ENCODE measurements at regions not wholly inside any gene's neighbourhood (a gene's known extent, or its start where the extent isn't known, plus 50 kb on each side); places are given as distances from the start of the nearest gene placed in this dataset.
"Not testable (repeated sequence)": the region's sequence is repeated elsewhere in the genome, so short reads cannot be mapped to it uniquely, and the experiment has no call there.

DNA sequence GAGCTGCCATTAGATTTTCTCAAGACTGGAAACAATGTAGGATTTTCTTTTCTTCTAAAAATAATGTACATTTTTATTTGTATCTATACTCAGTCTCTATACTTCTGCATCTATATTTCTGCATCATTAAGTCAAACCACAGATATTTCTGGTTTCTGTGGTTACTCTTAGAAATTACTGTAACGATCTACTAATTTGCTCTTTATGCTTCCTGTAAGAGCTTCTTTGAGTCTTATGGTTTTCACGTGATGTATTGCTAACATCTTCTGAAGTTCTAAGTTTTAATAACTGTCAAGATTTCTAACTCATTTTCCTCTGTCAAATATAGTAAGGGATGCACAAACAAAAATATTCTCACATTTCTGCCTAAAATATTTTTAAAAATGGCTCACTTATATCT, 1144.5 kb downstream of the HACE1 start:
- TF ChIP-seq, protein P1, sequence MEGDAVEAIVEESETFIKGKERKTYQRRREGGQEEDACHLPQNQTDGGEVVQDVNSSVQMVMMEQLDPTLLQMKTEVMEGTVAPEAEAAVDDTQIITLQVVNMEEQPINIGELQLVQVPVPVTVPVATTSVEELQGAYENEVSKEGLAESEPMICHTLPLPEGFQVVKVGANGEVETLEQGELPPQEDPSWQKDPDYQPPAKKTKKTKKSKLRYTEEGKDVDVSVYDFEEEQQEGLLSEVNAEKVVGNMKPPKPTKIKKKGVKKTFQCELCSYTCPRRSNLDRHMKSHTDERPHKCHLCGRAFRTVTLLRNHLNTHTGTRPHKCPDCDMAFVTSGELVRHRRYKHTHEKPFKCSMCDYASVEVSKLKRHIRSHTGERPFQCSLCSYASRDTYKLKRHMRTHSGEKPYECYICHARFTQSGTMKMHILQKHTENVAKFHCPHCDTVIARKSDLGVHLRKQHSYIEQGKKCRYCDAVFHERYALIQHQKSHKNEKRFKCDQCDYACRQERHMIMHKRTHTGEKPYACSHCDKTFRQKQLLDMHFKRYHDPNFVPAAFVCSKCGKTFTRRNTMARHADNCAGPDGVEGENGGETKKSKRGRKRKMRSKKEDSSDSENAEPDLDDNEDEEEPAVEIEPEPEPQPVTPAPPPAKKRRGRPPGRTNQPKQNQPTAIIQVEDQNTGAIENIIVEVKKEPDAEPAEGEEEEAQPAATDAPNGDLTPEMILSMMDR (IDR thresholded peaks at IDR 0.05; ENCODE audit: extremely low read depth, missing control alignments) = no peak
- no peak for DNase-seq (ENCODE audit: low spot score)

GRCh38 chr6:103709236-103709635, 1150.5 kb downstream of the HACE1 start:
- not testable (repeated sequence) for DNase-seq (ENCODE audit: low spot score)

DNA sequence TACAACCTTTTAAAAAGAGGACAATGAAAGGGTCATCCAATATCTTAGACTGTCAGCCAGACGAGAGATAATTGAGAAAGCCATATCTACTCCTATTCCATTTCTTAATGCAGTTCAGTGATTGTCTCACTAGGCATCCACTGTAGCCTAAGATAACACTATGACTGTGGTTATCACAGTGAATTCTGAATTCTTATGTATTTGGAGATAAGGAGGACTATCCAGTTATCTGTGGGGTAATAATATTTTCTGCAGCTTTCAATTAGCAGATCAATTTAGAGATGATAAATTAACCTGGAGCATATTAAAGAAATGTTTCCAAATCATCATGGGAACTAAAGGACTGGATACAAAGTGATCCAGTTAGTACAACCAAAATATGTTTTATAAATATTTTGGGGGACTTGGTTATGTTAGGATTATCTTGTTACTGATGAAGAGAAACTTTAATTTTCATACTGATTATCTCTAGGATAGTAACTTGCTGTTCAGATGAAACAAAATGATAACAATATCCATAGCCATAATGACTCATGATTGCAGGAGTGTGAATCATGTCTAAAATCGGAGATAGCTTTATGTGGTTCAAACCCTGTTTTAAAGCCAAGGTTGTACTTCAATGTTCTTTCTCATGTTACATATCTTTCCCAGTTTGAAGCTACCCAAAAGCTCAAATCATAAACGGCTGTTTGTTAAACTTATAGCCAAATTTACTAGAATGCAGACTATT, 1152.0 kb downstream of the HACE1 start:
- TF ChIP-seq, protein P1 (IDR thresholded peaks at IDR 0.05; ENCODE audit: extremely low read depth, missing control alignments) = no peak
- DNase-seq (ENCODE audit: low spot score) = no peak

- TF ChIP-seq, protein P1 (IDR thresholded peaks at IDR 0.05; ENCODE audit: extremely low read depth, missing control alignments) = no peak
- no peak for DNase-seq (ENCODE audit: low spot score)
Measured at GRCh38 chr6:103699769-103700168, 1160.0 kb downstream of the HACE1 start.

DNA sequence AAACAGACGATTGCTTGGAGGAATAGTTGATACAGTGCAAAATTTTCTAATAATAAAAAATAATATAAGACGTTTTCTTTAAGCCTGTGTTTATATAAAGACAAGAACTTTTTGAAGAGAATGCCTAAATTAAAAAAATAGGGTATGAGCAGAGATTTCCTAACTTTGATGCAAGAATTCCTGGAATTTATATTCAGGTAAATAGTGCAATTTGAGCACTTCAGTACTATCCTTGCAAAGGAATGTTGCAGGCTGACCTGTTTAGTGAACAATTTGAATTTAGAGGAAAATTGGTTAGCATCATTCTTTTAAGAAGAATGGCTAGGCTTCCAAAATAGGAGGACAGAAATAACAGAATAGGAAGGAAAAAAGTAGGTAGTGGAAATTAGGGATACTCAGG, 1172.3 kb downstream of the HACE1 start:
- DNase-seq (ENCODE audit: low spot score) = no peak
- TF ChIP-seq, protein P1 (IDR thresholded peaks at IDR 0.05; ENCODE audit: extremely low read depth, missing control alignments) = no peak

DNA sequence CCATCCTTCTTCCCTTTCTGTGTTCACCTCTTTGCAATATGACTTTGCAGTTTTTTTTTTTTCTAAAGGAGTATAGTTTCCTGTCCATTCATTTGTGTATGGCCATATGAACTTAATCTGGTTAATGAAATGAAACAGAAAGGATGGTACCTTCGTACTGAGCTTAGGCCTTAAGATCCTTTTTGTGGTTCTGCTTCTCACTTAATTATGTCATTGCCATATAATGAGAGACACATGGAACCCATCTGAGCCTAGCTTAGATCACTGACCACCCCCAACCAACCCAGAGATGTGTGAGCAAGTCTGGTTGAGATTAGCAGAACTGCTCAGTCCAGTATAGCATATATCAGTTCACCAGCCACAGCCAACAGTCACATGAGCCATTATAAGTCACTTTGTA, 1179.6 kb downstream of the HACE1 start:
- TF ChIP-seq, protein P1 (IDR thresholded peaks at IDR 0.05; ENCODE audit: extremely low read depth, missing control alignments) = no peak
- no peak for DNase-seq (ENCODE audit: low spot score)

- no peak for DNase-seq (ENCODE audit: low spot score)
- TF ChIP-seq, protein P1 (IDR thresholded peaks at IDR 0.05; ENCODE audit: extremely low read depth, missing control alignments) = no peak
Measured at GRCh38 chr6:103677290-103677689, 1182.4 kb downstream of the HACE1 start.

DNA sequence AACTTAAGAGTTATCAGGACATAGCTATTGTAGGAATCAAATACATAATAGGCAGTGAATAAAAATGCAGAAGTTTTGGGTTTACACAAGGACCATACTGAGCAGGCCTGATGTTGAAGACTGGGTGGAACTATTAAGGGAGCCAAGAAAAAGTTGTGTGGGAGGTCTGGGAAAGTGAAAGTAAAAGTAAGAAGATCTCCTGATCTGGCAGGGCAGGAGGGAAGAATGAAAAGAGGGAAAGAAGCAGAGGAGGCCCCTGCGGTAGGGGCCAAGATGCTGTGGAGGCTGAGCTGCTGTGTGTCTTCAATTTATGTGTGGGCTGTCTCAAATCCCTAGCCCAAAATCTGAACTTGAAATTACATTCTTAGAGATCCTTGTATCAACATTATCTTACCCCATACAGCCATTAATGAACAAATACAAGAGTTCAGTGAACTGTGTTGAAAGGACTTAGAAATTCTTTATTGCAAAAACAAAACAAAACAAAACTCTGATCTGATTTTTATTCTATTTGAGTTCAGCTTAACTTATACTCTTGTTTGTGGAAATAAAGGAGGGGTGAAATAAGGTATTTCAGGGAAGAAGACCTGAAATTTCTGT, 1183.8 kb downstream of the HACE1 start:
- no peak for DNase-seq (ENCODE audit: low spot score)
- TF ChIP-seq, protein P1 (IDR thresholded peaks at IDR 0.05; ENCODE audit: extremely low read depth, missing control alignments) = no peak
